GM18519 (cell line): ENCODE measurements at regions not wholly inside any gene's neighbourhood (a gene's known extent, or its start where the extent isn't known, plus 50 kb on each side); places are given as distances from the start of the nearest gene placed in this dataset.
"Not testable (repeated sequence)": the region's sequence is repeated elsewhere in the genome, so short reads cannot be mapped to it uniquely, and the experiment has no call there.

Experiments used
- ATAC-seq: cut with Tn5 transposase; IDR thresholded peaks from one replicate; pipeline ENCODE4 v1.9.1; 2021; ENCODE audit warnings: mild to moderate bottlenecking, moderate library complexity; ENCODE audit not compliant: unreplicated experiment, low FRiP score

DNA sequence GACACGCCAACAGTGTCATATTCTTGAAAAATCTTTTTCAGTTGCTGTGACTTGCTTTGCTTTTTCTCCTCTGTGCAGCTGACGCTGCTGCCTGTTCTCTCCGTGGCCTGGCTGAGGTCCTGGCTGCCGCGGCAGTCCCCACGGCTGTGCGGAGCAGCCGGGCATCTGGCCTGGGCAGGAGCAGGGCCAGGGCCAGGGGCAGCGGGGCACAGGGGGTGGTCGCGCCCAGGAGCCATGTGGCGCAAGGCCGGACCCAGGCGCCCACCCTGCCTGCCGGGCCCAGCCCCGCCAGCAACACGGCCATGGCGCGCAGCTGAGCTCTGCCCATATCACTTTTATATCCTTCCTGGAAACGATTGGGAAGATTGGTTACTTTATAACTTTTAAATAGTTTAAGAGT lies 109.4 kb upstream of the ACBD5 start:
- ATAC-seq = no peak

DNA sequence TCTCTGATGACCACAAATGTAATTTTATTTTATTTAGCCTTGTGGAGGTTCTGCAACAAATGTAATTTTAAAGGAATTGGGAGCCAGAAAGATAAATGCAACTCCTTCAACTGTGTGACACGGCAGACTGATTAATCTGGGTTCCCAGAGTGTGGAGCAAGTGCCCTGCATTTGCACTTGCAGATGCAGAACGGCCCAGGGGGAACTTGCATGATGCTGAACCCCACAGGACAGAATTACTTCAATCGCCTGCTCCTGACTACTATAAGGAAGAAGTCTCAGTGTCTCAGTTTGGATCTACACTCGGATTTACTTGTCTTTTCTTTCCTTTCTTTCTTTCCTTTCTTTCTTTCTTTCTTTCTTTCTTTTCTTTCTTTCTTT lies 107.2 kb upstream of the ACBD5 start:
- ATAC-seq = not testable (repeated sequence)

DNA sequence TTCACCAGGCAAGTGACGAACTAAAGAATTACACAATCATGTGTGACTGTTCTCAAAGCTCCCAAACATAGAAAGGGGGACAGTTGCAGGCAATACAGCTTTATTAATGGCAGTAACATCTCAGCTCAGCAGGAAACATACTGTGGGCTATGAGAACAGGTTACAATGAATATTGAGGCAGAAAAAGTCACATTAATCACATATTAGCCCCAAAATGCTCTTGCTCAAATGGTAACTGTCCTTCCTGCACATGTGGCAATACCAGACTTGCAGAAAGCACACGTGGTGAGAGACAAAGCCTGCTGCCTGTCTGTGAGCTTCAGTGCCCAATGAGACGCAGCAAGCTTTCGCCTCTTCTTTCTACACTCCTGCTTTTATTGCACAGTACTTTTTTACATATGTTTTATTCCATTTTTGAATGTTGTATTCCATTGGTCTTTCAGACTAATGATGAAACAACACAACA lies 104.9 kb upstream of the ACBD5 start:
- ATAC-seq = no peak

DNA sequence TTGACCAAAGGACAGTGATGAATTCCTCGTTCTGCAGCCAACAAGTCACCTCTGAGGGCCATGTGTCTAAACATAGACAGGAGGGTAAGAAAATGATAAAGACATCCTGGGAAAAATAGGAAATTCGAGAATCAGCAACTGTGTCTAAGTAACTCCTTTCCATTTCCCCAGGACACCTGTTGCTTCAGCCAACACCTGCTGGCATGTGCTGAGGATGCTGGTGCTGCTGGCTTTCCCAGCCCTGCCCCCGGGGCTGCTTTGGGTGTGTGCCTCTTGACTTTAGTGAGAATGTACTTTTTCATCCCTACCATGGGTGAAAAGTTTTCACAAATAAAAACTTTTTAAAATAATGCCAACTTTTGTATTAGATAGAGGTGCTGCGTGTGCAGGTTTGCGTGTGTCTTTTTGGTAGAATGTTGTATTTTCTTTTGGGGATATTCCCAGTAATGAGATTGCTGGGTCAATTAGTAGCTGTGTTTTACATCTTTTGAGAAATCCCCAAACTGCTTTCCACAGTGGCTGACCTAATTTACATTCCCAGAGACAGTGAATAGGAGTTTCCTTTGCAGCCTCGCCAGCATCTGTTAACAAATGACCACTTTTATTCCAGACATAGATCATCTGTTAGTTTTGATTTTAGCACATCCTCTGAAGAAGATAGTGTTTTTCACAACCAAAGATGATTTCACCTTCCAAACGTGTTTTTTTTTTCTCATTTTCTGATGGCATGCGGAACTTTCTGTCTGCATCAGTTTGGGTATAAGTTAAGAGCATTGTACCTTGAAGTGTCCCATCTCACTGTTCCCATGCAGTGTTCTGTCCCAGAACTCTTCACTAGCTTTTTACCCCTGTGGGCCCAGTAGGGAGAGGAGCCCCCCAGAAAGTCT lies 104.2 kb upstream of the ACBD5 start:
- ATAC-seq = no peak

DNA sequence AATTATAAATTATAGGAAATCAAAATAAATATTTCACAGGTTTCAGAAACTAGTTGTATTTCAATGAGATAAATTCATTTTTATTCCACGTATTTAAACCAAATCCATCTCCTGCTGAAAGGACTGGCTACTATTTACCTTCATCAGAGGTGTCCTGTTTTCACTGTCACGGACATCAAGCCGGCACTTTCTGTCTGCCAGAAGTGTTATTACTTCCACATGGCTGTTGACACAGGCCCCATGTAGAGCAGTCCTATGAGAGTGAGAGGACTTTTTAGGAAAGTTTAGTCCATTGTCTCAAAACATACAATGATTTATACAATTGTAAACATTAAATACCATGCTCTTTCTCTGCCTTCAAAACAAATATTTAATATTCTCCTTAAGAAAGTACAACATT lies 100.4 kb upstream of the ACBD5 start:
- ATAC-seq = no peak

DNA sequence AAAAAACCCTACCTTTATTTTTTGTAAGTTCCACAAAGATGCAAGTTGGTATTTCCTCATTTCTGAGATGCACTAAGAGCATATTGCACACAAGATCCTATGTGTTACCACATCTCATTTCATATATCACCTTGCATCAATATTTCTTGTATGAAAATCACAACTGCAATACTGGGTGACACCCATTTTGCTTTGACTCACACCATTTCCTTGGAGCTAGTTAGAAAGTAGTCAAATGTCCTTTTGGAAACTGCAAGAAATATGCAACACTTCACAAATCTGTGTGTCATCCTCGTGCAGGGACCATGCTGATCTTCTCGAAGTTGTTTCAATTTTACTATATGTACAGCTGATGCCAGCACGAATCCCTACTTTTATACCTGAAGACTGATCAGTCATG lies 94.6 kb upstream of the ACBD5 start:
- ATAC-seq = not testable (repeated sequence)

DNA sequence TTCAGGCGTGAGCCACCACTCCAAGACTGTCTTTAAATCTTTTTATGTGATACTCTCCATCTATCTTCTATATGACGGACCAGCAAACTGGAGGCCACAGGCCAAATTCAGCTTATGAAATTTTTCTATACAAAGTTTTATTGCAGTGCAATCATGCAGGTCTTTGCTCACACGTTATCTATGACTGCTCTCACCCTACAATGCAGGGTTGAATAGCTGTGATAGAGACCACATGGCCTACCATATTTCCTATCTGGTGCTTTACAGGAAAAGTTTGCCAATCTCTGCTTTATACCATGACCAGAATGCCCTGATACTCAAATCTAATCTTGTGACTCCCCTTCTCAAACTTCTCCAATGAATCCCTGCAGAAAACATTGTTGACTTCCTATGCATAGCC lies 89.5 kb upstream of the ACBD5 start:
- no peak for ATAC-seq

DNA sequence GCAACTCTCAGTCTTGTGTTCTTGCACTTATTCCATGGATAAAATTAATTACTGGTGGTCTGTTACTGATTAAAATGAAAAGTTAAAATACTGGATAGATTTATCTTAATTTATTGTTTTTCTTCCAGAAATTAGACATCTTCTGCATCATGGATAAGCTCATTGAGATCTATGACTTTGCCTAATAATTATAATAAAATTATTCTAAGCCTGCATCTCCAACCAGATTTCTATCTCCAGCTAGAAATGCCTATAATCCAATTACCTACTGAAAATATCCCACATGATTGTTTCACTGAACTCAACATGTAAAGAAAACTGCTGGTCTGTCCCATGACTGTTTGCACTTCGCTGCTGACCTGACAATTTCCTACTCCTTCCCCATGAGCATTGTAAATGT lies 88.3 kb upstream of the ACBD5 start:
- ATAC-seq = no peak

DNA sequence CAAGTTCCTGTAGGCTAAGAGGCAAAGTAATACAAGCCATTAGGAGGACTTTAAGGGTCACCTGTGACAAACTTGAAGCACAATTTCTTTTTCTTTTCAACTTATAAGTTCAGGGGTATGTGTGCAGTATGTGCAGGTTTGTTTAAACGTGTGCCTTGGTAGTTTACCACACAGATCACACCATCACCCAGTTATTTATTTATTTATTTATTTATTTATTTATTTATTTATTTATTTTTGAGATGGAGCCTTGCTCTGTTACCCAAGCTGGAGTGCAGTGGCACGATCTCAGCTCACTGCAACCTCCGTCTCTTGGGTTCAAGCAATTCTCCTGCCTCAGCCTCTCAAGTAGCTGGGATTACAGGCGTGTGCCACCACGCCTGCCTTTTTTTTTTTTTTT lies 86.2 kb upstream of the ACBD5 start:
- not testable (repeated sequence) for ATAC-seq

DNA sequence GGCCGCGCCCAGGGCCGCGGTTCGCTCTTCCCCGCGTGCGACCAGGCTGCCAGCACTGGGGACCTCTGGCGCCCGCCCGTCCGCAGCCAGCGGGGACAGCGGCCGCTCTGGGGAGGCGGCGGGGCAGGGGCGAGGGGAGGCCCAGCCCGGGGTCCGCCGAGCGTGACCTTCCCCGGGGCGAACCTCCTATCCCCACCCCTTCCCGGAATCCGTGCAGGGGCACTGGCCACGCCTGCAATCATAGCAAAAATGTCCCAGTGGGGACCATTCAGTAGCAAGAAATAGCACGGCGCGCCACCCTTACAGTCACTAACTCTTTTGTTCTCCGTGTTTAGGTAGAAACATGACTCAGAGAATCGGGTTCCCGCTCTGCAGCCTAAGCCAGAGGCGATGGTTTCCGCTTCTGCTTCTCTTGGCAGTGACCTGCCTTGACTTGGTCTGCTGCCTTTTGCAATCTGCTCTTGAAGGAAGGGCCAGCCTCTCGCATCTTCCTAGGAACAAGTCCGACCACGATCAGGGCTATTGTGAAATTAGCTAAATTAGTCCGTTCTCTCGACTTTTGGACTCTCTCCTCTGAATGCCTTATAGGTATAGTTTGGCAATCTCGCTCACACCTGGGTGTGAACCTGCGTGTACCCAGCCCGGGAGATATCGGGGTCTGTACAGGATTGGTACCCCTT lies 79.3 kb upstream of the ACBD5 start:
- peak; percentile 69 for ATAC-seq

DNA sequence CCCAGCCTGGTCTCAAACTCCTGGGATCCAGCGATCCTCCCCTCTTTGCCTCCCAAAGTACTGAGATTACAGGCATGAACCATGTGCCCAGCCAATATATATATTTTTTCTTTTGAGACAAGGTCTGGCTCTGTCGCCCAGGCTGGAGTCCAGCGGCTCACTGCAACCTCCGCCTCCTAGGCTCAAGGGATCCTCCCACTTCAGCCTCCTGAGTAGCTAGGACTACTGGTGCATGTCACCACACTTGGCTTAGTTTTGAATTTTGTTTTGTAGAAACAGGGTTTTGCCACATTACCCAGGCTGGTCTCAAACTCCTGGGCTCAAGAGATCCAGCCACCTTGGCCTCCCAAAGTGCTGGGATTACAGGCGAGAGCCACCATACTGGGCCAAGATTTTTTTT lies 78.5 kb upstream of the ACBD5 start:
- ATAC-seq = not testable (repeated sequence)

DNA sequence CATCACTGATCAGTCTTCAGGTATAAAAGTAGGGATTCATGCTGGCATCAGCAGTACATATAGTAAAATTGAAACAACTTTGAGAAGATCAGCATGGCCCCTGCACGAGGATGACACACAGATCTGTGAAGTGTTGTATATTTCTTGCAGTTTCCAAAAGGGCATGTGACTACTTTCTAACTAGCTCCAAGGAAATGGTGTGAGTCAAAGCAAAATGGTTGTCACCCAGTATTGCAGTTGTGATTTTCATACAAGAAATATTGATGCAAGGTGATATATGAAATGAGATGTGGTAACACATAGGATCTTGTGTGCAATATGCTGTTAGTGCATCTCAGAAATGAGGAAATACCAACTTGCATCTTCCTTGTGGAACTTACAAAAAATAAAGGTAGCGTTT lies 74.5 kb upstream of the ACBD5 start:
- not testable (repeated sequence) for ATAC-seq

DNA sequence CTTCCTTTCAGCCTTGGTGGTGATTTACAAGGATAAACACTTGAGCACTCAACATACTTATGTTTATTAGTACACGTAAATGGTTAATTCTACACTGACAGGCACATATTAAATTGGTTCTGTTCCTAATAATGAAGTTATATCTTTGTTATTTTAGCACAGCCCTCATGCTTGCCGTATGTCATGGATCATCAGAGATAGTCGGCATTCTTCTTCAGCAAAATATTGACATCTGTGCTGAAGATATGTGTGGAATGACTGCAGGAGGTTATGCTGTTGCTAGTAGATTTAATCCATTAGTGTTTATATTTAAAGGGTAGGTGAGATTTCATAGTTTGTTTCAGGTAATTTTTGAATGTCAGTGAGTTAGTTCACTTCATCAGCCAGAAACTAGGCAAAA lies 73.0 kb upstream of the ACBD5 start:
- ATAC-seq = not testable (repeated sequence)

DNA sequence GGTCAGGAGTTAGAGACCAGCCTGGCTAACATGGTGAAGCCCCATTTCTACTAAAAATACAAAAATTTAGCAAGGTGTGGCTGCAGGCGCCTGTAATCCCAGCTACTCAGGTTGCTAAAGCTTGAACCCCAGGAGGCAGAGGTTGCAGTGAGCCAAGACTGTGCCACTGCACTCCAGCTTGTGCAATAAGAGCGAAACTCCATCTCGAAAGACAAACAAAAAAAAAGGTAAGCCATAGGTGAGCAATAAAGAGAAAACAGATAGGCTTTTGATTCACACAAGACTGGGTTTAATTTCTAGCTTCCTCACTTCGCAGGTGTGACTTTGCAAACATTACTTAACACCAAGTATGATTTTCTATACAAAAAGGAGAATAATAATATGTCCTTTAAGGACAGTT lies 72.3 kb upstream of the ACBD5 start:
- ATAC-seq = no peak

DNA sequence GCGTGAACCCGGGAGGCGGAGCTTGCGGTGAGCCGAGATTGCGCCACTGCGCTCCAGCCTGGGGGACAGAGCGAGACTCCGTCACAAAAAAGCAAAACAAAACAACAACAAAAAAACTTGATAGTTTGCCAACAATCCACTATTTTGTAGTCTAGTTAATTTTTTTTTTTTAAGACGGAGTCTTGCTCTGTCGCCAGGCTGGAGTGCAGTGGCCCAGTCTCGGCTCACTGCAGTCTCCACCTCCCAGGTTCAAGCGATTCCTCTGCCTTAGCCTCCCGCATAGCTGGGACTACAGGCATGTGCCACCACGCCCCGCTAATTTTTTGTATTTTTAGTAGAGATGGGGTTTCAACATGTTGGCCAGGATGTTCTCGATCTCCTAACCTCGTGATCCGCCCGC lies 71.2 kb upstream of the ACBD5 start:
- not testable (repeated sequence) for ATAC-seq

DNA sequence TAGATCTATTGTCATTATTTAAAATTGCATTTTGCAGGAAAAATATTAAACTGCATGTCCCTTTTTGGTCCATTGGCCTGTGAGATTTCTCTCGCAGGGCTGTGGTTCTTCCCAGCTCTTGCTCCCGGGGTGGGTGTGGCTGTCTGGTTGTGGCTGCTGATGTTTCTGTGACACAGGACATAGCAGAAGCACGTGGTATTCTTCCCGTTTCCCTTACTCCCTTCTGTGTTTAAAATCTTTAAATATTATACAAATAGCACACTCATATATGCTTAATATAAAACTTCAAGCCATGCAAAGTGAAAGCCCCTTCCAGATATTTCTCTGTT lies 57.9 kb upstream of the ACBD5 start:
- not testable (repeated sequence) for ATAC-seq

DNA sequence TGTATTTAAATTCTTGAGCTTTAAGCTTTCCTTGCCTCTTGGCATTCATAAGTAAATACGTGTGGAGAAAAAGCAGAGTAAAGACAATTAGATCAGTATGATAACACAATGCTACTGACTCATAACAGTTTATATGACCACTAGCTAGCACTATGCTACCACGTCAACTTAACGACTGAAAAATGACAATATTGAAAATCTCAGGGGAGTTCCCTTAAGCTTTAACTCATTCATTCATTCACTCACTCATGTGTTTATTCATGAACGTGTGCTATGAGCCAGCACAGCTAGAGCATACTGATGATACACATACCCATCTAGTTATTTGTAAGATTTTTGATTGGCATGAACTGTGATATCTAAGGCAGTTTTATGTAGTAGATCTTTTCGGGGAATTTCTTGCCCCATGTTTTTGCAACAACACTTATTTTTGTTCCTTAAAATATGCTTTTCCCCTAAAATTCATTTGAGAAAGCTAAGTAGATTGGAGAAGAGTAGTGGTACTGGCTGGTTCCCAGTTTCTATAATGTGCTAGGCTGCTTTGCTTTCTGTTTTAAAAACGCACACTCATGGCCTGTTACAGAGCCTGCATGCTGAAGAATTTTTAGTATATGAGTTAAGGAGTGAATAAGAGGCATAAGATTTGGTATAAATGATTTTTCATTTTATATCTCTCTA lies 57.4 kb upstream of the ACBD5 start:
- ATAC-seq = no peak

DNA sequence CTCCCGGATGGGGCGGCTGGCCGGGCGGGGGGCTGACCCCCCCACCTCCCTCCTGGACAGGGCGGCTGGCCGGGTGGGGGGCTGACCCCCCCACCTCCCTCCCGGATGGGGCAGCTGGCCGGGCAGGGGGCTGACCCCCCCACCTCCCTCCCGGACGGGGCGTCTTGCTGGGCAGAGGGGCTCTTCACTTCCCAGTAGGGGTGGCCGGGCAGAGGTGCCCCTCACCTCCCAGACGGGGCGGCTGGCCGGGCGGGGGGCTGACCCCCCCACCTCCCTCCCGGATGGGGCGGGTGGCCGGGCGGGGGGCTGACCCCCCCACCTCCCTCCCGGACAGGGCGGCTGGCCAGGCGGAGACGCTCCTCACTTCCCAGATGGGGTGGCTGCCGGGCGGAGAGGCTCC lies 55.7 kb upstream of the ACBD5 start:
- not testable (repeated sequence) for ATAC-seq

DNA sequence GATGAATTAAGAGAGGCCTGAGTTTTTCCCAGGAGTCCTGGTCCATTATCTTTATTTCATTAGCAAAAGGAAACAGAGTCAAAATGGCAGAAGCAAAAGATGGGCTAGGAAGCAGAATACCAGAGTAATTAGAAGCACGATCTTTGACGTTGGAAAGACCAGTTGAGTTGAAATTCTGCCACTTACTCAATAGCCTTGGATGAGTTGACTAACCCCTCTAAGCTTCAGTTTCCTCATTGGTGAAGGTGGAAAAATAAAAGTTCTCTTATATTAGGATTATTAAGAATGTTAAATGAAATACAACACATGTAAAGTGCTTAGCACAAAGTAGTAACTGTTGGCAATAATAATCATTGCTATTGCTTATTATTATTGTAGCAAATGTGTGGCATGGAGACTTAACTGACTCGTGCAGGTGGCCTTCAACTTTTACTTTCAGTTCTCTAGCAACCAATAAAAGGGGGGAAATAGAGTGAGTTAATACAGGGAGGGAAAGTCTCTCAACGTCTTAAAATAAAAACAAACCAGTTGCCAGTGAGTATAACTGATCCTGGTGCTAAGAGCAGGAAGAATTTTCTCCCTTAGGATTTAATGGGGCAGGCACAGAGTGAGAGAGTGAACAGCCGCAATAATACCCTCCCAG lies 50.8 kb upstream of the ACBD5 start:
- peak; percentile 70 for ATAC-seq
